Motor neuron (in vitro differentiated cells): ENCODE measurements at regions not wholly inside any gene's neighbourhood (a gene's known extent, or its start where the extent isn't known, plus 50 kb on each side); places are given as distances from the start of the nearest gene placed in this dataset.
A peak's percentile ranks its signal among the peaks of the same experiment; 100 is the strongest.
"Not testable (repeated sequence)": the region's sequence is repeated elsewhere in the genome, so short reads cannot be mapped to it uniquely, and the experiment has no call there.

Experiments
- ATAC-seq, 8 experiments: fragments of 200-7000 bp; cut with Tn5 transposase; replicated peaks in 6 of 8; 2 replicates each; pipeline ENCODE4 v1.8.0; 2021; ENCODE audit warnings: mild to moderate bottlenecking in 8 of 8, moderate library complexity in 8 of 8
- H3K27ac ChIP-seq, 2 donors: fragments of 250-450 bp; sonication (Bioruptor Pico); 2 replicates each; pipeline ENCODE4 v1.9.0; 2021; ENCODE audit warnings: antibody characterized with exemption in 2 of 2, mild to moderate bottlenecking in 2 of 2, moderate library complexity in 1 of 2
- H3K4me1 ChIP-seq, 2 donors: fragments of 250-450 bp; sonication (Bioruptor Pico); replicated peaks in 1 of 2; 2 replicates each; pipeline ENCODE4 v1.6.1; 2021; ENCODE audit warnings: antibody characterized with exemption in 2 of 2, mild to moderate bottlenecking in 2 of 2, moderate library complexity in 1 of 2
- H3K4me3 ChIP-seq, 5 donors: fragments of 250-450 bp; sonication (Bioruptor Pico); 2 replicates each; pipeline ENCODE4 v1.9.0; 2021; ENCODE audit warnings: antibody characterized with exemption in 5 of 5, mild to moderate bottlenecking in 5 of 5, moderate library complexity in 4 of 5
- WGBS, 10 experiments: fragments of 450-650 bp; shearing (Covaris generic); methylation state at CpG; one replicate each; pipeline ENCODE4 v1.0.0; 2022; 5-methylcytosine and 5-hydroxymethylcytosine counted together
- in situ Hi-C, 9 experiments: fragments of 400-800 bp; cut with MboI; loops; one replicate each; pipeline ENCODE4 v1.15.0; 2021; ENCODE audit warnings: low sequenced_read_pairs in 9 of 9, low pct_unique_long_range_greater_than_20kb in 2 of 9; ENCODE audit not compliant: unreplicated experiment in 9 of 9

GRCh38 chr3:191592105-191592504 is 131.1 kb downstream of the PYDC2 start:
- Histone ChIP-seq H3K27ac (no peak overlapping the region), H3K4me1 (peaks cover 0 to 9% of the 10 kb centered on the region in 2 donors), H3K4me3 (no peak overlapping the region)
- ATAC-seq: no peak
- in situ Hi-C loops: no loop called here
- WGBS, 10 experiments: 0 to 100% (median 44%) methylated on average over 1 of the region's 1 CpG; no CpG with 5 or more reads in 3 of the 10 experiments

DNA sequence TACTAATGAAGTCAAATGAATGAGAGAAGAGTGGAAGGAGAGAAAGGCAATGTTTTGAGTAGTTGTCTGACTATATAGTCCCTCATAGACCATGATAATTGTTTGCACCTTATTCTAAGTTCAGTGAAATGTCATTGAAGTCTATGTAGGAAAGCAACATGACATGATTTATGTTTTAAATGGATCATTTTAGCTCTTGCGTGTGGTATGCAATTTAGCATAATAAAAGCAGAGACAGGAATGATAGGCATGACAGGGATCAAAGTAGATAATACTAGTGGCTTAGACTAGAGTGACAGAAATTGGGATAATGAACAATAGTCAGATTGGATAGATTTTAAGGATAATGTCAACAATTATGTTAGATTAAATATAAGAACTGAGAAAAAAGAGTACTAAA is 132.5 kb downstream of the PYDC2 start:
- no peak overlapping the region for H3K4me3 ChIP-seq
- H3K27ac ChIP-seq: no peak overlapping the region
- WGBS, 10 experiments: 7 to 100% (median 63%) methylated on average over 1 of the region's 1 CpG
- ATAC-seq: no peak
- peaks cover 0 to 9% of the 10 kb centered on the region in 2 donors for H3K4me1 ChIP-seq
- in situ Hi-C loops: no loop called here

DNA sequence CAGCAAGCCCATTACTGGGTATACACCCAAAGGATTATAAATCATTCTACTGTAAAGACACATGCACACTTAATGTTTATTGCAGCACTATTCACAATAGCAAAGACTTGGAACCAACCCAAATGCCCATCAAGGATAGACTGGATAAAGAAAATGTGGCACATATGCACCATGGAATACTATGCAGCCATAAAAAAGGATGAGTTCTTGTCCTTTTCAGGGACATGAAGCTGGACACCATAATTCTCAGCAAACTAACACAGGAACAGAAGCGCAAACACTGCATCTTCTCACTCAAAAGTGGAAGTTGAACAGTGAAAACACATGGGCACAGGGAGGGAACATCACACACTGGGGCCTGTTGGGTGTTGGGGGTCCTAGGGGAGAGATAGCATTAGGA is 154.5 kb downstream of the PYDC2 start:
- in situ Hi-C loops, ATAC-seq, H3K4me1 ChIP-seq, H3K4me3 ChIP-seq, H3K27ac ChIP-seq: not testable (repeated sequence)
- WGBS, 10 experiments: 50 to 100% (median 100%) methylated on average over 1 of the region's 1 CpG; no CpG with 5 or more reads in 6 of the 10 experiments

DNA sequence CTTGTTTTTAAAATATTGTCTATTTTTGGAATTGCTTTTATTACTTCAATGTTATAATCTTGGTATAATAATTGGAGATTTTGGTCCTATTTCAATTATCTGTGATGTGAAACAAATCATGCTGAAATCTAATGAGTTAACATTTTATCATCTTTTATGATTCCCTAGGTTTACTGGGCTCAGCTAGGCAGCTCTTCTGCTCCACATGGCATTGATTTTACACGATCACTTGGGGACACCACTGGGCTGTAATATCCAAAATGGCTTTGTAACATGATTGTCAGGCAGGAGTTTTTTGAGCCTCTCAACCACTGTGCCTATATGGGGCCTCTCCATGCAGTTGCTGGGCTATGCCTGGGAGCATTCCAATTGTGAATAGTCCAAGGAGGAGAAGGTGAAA is 163.3 kb downstream of the PYDC2 start:
- no peak for ATAC-seq

GRCh38 chr3:191627064-191627463 is 166.1 kb downstream of the PYDC2 start:
- peak overlapping the region in 4 of 5 donors; percentile 9 to 21 (median 13) for H3K4me3 ChIP-seq
- in situ Hi-C loops: no loop called here
- H3K27ac ChIP-seq: peak overlapping the region in 1 of 2 donors; percentile 80

More for the DNA sequence above, 163.3 kb downstream of the PYDC2 start:
- no peak overlapping the region for H3K27ac ChIP-seq
- WGBS, 10 experiments: 0 to 100% (median 82%) methylated on average over 1 of the region's 1 CpG; no CpG with 5 or more reads in 1 of the 10 experiments
- H3K4me3 ChIP-seq: no peak overlapping the region
- peaks cover 0 to 10% of the 10 kb centered on the region in 2 donors for H3K4me1 ChIP-seq
- in situ Hi-C loops: no loop called here

GRCh38 chr3:191628571-191628970 is 167.6 kb downstream of the PYDC2 start:
- in situ Hi-C loops: no loop called here
- no peak overlapping the region for H3K27ac ChIP-seq
- 0 to 95% (median 80%) methylated on average over 1 to 2 of the region's 2 CpGs; no CpG with 5 or more reads in 1 of the 10 experiments for WGBS, 10 experiments
- ATAC-seq: no peak
- H3K4me3 ChIP-seq: no peak overlapping the region
- H3K4me1 ChIP-seq: peaks cover 0 to 10% of the 10 kb centered on the region in 2 donors

More at GRCh38 chr3:191627064-191627463, 166.1 kb downstream of the PYDC2 start:
- peak; percentile 65 to 100 (median 100) for ATAC-seq
- 0 to 35% (median 22%) methylated on average over 2 to 7 of the region's 8 CpGs; no CpG with 5 or more reads in 4 of the 10 experiments for WGBS, 10 experiments
- H3K4me1 ChIP-seq: peaks cover 0 to 10% of the 10 kb centered on the region in 2 donors

GRCh38 chr3:191631496-191631895 is 170.5 kb downstream of the PYDC2 start:
- no peak for ATAC-seq

DNA sequence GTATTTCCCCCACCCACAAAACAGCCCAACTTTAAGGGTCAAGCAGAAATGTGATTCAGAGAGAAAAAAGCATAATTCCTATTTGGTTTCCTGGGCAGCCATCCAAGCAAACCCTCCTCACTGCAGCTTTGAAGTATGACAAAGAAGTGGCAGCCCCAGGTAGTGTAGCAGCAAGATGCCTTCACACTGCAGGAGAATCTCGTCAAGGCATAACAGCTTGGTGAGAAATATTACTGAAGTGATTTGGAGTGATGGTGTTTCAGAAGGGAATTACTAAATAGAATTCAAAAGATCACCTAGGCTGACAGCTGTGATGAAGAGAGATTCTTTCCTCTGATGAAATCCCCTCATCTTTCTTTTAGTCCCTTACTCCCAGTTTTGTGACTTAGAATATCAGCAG is 173.9 kb downstream of the PYDC2 start:
- H3K4me3 ChIP-seq: no peak overlapping the region
- peaks cover 0 to 3% of the 10 kb centered on the region in 2 donors for H3K4me1 ChIP-seq
- H3K27ac ChIP-seq: no peak overlapping the region
- ATAC-seq: no peak
- in situ Hi-C loops: no loop called here
- WGBS, 10 experiments: 0 to 71% (median 17%) methylated on average over 1 of the region's 1 CpG; no CpG with 5 or more reads in 3 of the 10 experiments

More at GRCh38 chr3:191631496-191631895, 170.5 kb downstream of the PYDC2 start:
- 11 to 100% (median 80%) methylated on average over 1 to 3 of the region's 3 CpGs; no CpG with 5 or more reads in 1 of the 10 experiments for WGBS, 10 experiments
- Histone ChIP-seq H3K4me1 (peaks cover 0 to 9% of the 10 kb centered on the region in 2 donors), H3K27ac (no peak overlapping the region), H3K4me3 (no peak overlapping the region)
- in situ Hi-C loops: no loop called here

DNA sequence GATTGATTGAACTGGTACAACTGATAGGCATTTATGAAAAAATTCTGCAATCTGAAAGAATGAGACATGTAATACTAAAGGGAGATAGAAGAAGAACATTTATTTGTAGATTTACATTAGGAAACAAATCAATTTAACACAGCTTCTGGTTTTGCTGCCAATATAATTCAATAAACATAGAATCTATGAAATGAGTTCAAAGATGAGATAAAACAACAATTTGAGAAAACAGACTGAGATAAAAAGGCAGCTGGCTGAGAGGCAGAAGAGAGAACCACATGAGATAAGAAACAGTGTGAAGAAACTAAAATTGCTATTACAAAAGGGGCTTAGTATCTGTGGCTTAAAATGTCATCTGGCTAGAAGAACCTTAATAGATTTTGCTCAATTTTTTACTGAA is 176.6 kb downstream of the PYDC2 start:
- ATAC-seq: no peak
- in situ Hi-C loops: no loop called here
- Histone ChIP-seq H3K4me1 (peaks cover 0 to 3% of the 10 kb centered on the region in 2 donors), H3K27ac (no peak overlapping the region), H3K4me3 (no peak overlapping the region)

DNA sequence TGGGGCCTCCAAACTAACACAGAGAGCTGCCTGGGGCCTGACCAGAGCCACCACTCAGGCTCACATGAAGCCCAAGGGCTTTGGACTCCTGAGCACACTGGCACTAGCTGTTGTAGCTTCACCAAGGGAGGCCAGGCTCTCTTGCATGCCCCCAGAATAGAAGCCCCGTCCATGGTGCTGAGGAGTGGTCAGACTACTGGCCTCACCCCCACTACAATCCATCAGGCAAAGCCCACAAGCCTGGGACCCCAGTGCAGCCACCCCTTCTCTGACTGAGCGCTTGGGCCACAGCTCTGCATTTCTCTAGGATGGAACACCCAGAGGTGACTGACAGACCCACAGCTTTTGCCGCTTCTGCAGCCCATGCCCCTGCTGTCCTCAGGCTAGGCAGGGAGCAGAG is 180.8 kb downstream of the PYDC2 start:
- in situ Hi-C loops: no loop called here
- 17 to 83% methylated on average over 1 to 2 of the region's 3 CpGs; no CpG with 5 or more reads in 8 of the 10 experiments for WGBS, 10 experiments
- ATAC-seq: no peak
- no peak overlapping the region for H3K4me3 ChIP-seq
- H3K4me1 ChIP-seq: no peaks in the 10 kb centered on the region
- H3K27ac ChIP-seq: no peak overlapping the region

DNA sequence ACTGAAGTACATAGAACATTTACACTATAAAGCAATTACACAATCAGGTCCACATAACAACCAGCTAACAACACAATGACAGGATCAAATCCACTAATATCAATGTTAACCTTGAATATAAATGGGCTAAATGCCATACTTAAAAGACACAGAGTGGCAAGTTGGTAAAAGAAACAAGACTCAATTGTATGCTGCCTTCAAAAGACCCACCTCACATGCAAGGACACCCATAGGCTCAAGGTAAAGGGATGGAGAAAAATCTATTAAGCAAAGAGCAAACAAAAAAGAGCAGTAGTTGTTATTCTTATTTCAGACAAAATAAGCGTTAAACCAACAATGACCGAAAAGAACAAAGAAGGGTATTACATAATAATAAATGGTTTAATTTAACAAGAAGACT is 183.3 kb downstream of the PYDC2 start:
- Histone ChIP-seq H3K4me1 (no peaks in the 10 kb centered on the region), H3K27ac (no peak overlapping the region), H3K4me3 (no peak overlapping the region)
- in situ Hi-C loops: no loop called here
- 74 to 100% (median 91%) methylated on average over 1 to 2 of the region's 2 CpGs; no CpG with 5 or more reads in 1 of the 10 experiments for WGBS, 10 experiments
- no peak for ATAC-seq

- Histone ChIP-seq H3K27ac (no peak overlapping the region), H3K4me3 (no peak overlapping the region), H3K4me1 (no peaks in the 10 kb centered on the region)
- ATAC-seq: no peak
- in situ Hi-C loops: no loop called here
- 0 to 93% (median 83%) methylated on average over 2 to 4 of the region's 4 CpGs for whole genome bisulfite sequencing, 10 experiments
Measured at GRCh38 chr3:191646242-191646641, 185.3 kb downstream of the PYDC2 start.

GRCh38 chr3:191648787-191649186 is 187.8 kb downstream of the PYDC2 start:
- ATAC-seq: no peak
- in situ Hi-C loops: no loop called here
- Histone ChIP-seq H3K4me3 (no peak overlapping the region), H3K27ac (no peak overlapping the region), H3K4me1 (no peaks in the 10 kb centered on the region)

- WGBS, 10 experiments: 0 to 100% (median 17%) methylated on average over 1 of the region's 1 CpG; no CpG with 5 or more reads in 4 of the 10 experiments
- Histone ChIP-seq H3K4me1 (no peaks in the 10 kb centered on the region), H3K4me3 (no peak overlapping the region), H3K27ac (no peak overlapping the region)
- in situ Hi-C loops: no loop called here
- ATAC-seq: no peak
Measured at GRCh38 chr3:191649626-191650025, 188.7 kb downstream of the PYDC2 start.
